NCI-H446 treated with DMSO at 0.1 percent for 48 hours (cell line): ENCODE measurements at regions not wholly inside any gene's neighbourhood (a gene's known extent, or its start where the extent isn't known, plus 50 kb on each side); places are given as distances from the start of the nearest gene placed in this dataset.
"Not testable (repeated sequence)": the region's sequence is repeated elsewhere in the genome, so short reads cannot be mapped to it uniquely, and the experiment has no call there.

Source experiments
- DNase-seq: peaks from one replicate; lab custom pipeline; 2025; lab: John Stamatoyannopoulos, UW

DNA sequence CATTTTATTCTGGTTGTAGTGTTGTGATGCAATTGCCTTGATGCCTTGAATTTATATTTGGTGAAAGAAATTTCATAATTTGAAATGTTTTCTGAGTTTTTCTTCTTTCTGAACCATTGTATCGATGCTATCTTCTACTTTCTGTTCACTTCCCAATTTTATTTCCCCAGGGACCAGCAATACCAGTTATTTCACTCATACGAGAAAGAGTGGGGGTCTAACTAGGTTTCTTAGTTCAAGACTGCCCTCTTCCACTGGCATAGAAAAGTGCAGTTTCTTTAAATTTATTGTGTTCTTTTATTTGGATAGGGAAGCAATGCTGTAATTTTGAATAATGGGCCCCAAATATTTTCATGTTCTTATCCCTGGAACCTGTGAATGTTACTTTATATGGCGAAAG lies 544.0 kb upstream of the ADGRL3 start:
- DNase-seq, result no peak

DNA sequence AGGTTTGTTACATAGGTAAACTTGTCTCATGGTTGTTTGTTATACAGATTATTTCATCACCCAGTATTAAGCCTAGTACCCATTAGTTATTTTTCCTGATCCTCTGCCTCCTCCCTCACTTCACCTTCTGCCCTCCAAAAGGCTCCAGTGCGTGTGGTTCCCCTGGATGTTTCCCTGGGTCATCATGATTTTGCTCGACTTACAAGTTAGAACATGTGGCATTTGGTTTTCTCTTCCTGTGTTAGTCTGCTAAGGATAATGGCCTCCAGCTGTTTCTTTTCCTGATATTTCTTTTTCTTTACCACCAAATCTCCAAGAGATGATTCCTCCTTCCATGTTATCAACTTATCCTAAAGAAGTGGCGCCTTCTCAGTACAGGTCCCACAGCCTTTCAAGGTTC lies 543.1 kb upstream of the ADGRL3 start:
- no peak for DNase-seq

DNA sequence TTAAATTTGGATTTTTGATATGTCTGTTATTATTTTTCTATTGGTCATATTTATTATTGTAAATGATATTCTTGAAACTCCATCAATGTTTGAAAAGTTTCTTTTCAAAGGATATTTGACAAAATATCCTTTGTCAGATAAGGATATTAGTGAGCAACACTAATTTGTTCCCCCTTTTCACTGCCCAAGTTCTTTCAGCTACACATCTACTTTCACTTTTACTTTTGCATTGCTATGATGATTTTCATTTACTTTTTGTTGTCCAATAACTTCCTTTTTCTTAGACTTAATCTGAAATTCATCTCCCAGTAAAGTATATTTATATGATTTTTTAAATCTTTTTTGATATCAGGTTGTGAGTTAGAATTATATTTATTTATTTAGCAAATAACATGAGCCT lies 542.3 kb upstream of the ADGRL3 start:
- no peak for DNase-seq

DNA sequence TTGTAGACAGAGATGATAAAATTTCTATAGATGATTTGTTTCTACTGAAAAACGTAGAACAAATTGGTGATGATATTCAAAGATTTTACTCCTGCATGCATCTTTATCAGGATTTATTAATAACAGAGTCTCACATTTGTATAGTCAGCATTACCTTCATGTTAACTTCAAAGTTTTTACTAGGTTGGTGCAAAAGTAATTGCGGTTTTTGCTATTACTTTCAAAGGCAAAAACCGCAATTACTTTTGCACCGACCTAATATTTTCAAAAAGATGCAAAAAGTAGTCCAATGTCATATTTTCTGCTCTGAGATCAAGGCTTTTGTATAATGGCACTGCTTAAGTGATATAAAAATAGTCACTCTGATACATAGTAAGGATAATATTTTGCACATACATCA lies 536.4 kb upstream of the ADGRL3 start:
- DNase-seq, result no peak

DNA sequence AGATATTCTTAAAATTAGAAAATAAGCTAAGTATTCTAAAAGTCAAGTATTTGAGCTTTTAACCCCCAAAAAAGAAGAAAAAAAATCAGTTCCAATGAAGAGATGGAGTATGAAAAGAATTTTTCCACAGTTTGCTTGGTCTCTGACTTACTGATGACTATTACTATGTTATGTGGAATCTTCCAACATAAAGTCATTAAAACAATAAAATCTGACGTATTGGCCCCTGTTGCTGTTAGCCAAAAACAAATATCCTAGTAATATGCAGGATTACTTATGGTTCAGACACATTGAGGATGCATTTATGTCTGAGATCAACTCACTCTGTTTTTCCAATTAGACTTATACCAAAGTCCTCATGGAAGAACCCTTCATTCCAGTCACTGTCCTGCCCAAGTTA lies 517.2 kb upstream of the ADGRL3 start:
- DNase-seq, result no peak

DNA sequence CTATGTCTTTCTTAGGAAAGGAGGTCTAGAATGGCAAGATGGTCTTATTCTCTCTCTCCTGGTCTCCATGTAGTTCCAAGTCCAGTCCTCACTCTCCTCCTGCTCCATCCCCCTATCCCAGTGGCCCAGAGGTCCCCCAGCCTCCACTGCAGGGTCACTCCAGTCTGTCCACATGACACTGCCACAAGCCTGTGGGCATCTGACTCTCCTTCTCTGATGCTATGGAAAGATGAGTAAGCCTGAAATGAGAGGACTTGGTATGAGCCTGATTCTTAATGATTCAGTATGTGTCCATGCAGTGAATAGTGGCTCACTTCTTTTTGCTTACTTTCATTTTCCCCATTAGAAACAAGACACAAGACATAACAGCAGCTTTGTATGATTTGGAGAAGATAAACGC lies 516.8 kb upstream of the ADGRL3 start:
- DNase-seq, result no peak

DNA sequence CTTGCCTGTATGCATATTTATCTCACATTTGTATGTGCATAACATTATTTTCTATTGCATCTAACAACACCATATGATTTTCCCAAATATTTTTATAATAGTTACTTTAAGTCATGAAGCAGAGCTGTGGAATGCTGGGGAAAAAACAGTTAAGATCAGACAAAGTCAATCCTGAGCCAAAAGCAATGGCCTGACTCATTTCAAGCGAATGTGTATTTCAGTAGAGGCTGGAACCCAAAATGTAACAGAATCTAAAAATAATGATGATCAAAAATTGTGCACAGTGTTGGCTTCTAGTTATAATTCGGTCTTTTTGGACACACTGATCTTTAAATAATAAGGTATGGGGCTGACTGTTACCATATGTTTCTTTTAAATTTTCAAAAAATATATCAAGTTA lies 516.2 kb upstream of the ADGRL3 start:
- no peak for DNase-seq

DNA sequence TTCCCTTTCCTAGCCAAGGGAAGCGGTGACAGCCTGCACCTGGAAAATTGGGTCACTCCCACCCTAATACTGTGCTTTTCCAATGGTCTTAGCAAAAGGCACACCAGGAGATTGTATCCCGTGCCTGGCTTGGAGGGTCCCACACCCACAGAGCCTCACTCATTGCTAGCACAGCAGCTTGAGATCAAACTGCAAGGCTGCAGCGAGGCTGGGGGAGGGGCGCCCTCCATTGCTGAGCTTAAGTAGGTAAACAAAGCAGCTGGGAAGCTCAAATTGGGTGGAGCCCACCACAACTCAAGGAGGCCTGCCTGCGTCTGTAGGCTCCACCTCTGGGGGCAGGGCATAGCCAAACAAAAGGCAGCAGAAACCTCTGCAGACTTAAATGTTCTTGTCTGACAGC lies 504.1 kb upstream of the ADGRL3 start:
- DNase-seq, result not testable (repeated sequence)

DNA sequence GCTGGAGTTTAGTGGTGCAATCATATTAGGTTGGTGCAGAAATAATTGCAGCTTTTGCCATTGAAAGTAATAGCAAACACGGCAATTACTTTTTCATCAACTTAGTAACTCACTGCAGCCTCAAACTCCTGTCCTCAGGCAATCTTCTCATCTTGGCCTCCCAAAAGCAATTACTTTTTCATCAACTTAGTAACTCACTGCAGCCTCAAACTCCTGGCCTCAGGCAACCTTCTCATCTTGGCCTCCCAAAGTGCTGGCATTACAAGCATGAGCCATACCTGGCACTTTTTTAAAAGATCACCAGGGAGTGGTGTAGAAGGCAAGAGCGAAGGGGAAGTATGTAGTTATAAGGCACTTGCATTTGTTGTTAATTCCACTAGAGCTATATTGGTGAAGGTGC lies 491.1 kb upstream of the ADGRL3 start:
- DNase-seq, result no peak

DNA sequence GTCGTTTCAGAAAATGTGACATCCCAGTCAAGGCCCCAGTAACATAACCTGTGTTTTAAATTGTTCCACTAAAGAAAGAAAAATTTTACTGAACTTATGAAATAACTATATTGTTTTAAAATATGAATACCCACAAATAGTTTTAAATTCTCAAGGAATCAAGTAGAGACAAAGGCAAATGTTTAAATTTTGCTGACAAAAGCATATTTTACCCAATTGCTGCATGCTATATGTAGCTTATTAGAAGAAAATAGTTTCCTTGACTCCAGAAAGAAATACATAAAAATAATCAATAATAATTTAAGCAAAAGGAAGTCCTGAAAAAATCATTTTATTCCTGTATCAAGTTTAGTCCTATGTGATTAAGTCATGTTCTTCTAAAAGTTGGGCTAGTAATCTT lies 481.3 kb upstream of the ADGRL3 start:
- no peak for DNase-seq

DNA sequence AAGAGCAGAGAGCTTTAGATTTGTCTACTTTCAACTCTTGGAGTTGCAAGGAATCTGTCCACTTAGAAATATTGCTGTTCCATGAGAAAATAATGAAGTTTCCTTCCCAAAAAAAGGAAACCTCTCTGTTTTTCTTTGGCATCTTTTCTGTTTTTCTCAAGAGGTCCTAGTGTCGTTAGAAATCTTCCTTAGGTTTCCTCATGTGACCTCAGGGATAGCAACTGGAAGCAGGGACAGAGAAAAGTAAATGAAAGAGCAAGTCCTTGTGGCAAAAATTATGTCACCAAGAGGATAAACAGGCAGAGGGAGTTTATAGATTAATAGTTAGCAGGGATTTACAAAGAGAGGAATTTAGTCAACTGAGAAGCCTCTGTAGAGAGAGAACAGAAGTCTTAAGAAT lies 478.4 kb upstream of the ADGRL3 start:
- no peak for DNase-seq

DNA sequence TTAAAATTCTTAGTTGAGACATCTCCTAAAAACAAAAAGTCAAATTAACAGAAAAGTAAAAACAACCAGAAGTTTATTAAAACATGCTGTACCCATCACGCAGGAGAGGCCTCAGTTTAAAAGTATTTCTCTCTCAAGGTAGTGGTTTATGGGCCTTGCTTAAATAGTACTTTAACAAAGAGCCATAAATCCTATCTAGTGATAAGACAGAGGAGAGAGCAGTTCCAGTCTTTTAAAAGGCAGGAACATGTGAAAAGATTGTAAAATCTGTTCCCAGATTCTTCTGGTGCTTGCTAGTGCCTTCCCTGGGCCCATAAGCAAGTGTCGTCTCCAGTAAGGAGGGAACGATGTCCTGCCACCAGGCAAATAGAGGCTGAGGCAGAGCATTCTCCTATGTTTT lies 476.3 kb upstream of the ADGRL3 start:
- no peak for DNase-seq

DNA sequence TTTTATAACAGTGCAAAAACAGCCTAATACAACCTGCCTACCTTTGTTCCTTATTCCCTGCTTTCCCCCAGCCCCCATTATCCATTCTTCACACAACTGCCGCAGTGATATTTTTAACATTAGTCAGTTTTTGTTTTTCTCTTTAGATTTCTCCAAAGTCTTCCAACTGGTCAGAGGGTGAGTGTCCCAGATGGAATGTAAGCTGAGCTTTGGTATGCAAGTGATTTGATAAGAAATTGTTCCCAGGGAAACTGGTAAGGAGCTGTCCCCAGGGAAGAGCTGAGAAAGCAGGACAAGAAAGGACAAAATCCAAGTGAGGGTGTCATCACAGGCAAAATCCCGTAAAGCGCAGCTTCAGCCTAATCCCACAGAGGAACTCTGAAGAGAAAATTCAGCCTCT lies 475.5 kb upstream of the ADGRL3 start:
- no peak for DNase-seq

DNA sequence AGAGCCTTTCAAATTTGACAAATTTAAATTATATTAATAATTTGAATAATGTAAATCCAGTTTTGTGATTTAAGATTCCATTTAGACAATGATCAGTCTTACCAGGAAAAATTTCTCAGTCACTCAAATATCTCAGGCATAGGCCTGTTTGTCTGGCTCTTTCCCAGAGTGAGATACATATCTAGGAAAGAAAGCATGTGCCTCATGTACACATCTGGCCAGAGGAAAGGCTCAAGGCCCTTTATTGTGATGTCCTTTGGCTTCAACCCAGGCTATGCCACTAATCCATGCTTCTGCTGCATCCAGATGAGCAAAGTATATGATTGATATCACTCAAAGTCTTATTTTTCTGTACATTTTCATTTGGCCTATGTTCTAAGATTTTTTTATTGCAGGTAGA lies 473.3 kb upstream of the ADGRL3 start:
- DNase-seq, result no peak

DNA sequence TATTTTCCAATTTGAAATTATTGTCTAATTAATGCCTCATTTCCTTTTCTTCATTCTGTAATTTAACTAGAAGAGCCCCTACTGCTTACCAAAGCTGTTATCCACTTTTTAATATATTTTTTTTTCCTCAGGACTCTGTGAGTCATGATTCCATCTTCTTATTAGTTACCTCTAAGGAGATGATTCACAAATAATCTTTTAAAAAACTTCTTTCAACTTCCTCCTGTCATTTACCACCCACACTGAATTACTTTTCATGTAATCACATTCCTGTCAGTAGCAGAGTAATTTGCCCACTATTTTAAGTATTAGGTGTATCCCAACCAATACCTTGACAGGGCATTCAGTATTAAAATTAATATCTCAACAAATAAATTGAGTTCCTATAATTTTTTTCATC lies 470.9 kb upstream of the ADGRL3 start:
- DNase-seq, result no peak

DNA sequence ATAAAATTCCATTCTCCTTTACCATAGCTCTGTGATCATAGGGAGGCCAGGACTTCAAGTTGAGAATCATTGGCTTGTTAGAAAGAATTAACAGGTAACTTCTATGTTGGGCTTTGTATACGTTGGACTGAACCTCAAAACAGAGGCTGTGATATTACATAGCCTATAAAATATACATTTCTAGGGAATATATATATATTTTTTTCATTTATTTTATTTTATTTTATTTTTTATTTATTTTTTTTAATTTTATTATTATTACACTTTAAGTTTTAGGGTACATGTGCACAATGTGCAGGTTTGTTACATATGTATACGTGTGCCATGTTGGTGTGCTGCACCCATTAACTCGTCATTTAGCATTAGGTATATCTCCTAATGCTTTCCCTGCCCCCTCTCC lies 470.4 kb upstream of the ADGRL3 start:
- DNase-seq, result not testable (repeated sequence)

DNA sequence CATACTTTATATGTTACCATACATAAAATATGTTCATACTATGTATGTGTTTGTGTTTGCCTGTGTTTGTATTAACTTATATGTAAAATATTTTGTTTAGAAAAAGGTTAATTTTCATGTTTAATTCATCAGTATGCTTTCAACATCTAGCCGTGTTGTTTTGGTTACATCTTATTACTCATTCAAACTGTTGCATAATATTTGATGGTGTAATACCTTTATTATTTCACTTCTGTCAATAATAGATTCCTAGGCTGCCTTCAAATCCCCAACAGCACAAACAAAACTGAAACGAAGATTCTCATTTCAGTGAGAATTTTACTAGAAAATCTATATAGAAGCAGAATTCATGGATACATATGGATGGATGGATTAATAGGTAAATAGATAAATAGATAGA lies 462.3 kb upstream of the ADGRL3 start:
- DNase-seq, result no peak

DNA sequence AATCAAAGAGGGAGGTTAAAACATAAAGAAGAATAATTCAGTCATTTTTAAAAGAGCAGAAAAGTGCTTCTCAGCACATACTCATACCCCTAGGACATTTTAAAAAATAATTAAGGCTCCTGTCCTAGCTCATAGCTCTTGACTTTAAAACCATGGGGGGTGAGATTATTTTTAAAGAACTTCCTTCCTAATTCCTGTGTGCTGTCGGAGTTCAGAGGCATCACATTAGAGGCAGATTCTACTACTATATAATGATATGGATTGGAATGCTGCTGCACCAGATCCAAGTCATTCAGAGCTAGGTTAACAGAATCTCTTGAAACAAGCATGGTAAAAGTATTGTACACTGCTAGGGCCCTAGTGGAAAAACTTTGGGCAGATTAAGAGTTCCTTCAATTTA lies 456.5 kb upstream of the ADGRL3 start:
- no peak for DNase-seq

DNA sequence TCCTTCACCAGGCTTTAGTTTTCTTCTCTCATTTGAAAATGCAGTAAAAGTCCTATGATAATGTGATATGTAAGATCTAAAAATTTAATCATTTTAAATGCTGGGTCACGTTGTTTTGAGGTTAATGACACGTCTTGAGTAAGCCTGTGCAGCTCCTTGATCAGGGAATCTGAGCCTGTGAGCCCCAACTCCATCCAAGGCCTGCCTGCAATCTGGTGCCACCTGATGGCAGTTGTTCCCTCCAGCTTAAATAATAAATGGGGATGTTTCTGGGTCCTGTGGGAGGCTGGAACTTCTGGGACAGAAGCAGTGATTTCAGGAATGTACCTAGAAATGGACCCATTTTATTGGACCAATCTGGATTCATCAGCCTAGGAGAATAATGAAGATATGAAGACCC lies 455.4 kb upstream of the ADGRL3 start:
- DNase-seq, result no peak

DNA sequence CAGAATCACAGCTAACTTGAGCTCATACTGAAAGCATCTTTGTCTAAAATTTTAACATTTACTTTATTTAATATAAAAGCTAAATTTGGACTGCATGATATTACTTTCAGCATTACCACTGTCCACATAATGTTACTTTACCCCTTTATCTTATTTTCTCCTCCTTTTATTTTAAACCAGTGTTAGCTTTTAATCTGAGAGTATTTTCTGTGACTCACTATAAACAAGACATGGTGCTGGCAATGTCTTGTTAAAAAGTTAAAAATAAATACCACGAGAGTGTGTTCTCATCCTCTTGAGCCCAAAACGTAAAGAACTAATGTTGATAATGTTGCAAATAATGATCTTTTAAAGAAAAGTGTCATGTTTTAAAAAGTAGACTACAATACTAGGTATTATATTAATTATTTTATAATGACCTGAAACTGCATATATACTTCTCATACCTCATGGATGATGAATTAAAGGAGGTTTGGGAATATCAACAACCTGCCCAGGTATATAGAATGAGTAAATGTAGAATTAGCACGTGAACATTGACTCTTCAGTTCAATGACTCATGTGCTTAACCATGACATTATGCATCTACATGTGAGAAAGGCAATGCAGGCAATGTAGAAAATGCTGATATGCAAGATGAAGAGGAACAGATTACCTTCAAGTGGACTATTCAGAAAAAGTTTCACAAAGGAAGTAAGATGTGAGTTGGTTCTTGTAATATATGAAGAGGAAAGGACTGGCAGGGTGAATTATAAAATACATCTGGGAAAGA lies 454.1 kb upstream of the ADGRL3 start:
- no peak for DNase-seq

DNA sequence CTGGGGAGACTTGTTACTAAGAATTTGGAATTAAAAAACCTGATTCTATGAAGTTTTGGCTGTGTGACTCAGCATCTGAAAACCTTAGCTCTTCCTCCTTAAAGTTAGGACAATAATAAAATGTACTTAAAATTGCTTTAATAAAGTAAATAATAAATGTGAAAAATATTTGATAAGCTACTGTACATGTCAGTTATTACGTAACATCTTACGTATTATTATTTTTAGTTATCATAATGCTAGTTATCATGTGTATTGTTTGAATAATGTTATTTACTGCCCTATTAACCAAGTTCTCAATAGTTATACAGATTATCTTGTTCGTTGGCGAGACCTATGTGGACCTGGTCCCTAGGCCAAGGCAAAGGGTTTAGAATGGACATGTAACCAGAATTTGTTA lies 449.2 kb upstream of the ADGRL3 start:
- no peak for DNase-seq

DNA sequence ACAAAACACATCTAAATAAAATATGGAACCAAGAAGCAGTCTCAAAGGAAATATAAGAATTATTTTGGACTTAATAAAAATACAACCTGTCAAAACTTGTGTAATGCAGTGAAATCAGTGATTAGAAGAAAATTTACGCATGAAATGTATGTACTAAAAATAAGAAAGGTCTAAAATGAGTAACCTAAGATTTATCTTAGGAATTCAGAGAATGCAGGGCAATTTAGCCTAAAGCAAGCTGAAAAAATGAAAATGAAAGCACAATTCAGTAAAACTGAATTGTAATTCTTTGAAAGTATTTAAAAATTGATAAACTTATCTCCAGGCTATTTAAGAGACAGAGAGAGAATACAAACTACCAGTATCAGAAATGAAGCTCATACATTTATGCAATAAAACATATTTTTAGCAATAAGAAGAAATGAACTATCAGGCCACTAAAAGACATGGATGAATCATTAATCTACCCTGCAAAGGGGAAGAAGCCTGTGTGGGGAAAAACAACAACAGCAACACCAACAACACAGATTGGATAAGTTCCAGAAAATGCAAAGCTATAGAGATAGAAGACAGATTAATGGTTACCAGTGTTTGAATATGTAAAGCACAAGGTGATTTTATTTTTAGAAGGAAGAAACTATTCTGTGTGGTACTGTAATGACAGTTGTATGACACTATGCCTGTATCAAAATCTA lies 442.0 kb upstream of the ADGRL3 start:
- DNase-seq, result no peak

DNA sequence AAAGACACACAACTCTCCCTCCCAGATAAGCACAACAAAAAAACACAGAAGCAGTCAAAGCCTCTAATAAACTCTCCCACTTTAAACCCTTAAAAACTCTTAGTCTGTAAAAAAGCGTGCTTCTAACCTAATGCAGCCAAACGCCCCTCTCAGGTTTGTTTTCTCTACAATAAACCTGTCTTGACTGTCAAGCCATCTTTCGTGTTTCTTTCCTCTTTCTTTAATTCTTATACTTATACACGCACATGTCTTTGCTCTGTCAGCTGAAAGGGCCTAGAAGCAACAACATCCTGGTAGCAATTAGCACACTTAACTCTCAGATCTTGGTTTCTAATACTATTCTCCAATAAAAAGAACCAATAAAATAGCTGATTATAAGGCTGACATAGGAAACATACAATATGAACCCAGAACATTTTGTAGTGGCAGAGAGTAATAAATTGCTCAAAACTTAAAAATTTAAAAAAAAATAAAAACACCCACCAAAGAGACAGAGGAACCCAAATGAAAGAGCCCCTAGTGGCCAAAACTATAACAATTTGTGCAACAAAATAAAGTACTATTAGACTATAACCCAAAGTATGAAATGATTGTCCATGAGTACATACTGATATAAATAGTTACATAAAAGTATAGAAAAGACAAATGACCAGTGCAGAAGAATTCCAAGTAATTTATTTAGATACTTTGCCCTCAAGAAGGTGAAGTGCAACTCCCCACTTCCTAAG lies 440.4 kb upstream of the ADGRL3 start:
- DNase-seq, result no peak
